ENCODE measurements at regions not wholly inside any gene's neighbourhood (a gene's known extent, or its start where the extent isn't known, plus 50 kb on each side); places are given as distances from the start of the nearest gene placed in this dataset.

DNA sequence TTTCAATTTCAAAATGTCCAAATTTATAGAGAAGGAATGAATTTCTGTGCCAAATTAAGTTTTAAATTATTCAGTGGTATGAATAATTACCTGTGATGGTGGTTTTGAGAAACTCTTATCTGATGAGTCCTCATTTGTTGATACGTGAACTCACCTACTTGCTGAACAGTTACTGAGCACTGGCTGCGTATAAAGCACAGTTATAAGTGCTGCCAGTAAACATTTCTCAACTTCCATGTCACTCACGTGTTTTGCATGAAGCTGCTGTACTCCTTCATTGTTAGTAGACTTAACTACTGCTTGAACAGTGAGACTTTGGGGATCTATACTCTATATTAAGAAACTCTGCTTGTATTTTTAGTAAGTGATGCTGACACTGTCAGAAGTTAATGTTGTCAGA is 269.1 kb upstream of the FZD8 start:
- ChIA-PET SMC1A (ENCODE audit: uncharacterized antibody, unreplicated experiment) (no interaction called here), RAD21 (ENCODE audit: unreplicated experiment) (no interaction called here), CTCF (no interaction called here), POLR2A (no interaction called here)
- no peak overlapping the region for H3K4me2 ChIP-seq (ENCODE audit: control insufficient read depth, insufficient read depth)
- no peaks in the 10 kb centered on the region for H3K27me3 ChIP-seq (replicated peaks in 1 of 2; ENCODE audit: control insufficient read depth in 2 of 2, insufficient read depth in 2 of 2, low read length in 1 of 2)
- no peaks in the 10 kb centered on the region for H3K4me1 ChIP-seq (ENCODE audit: control insufficient read depth, insufficient read depth, low read length)
- no peak overlapping the region for H2AFZ ChIP-seq (ENCODE audit: control insufficient read depth, low read depth, low read length)
- H4K20me1 ChIP-seq (ENCODE audit: control insufficient read depth, insufficient read depth): no peaks in the 10 kb centered on the region
- no peak for DNase-seq (ENCODE audit: low read depth, low spot score)
- 0% methylated on average over 3 of the region's 3 CpGs for WGBS (ENCODE audit: insufficient coverage, insufficient replicate concordance, low lambda C conversion rate, missing lambda C conversion rate)
- no peak for ATAC-seq
- H3K9me3 ChIP-seq (replicated peaks; ENCODE audit: control insufficient read depth, insufficient read depth, low read length): no peaks in the 10 kb centered on the region
- H3K36me3 ChIP-seq (ENCODE audit: control insufficient read depth in 2 of 2, insufficient read depth in 2 of 2, low read length in 1 of 2): no peaks in the 10 kb centered on the region
- H3K9ac ChIP-seq (ENCODE audit: control insufficient read depth, insufficient read depth, low read length): no peak overlapping the region
- intact Hi-C loops (cut with micrococcal nuclease; ENCODE audit: unreplicated experiment): no loop called here
- no peaks in the 10 kb centered on the region for H3K79me2 ChIP-seq (ENCODE audit: control insufficient read depth, insufficient read depth, low read length)
- no TSS peak for BruUV-seq (replicated peaks)
- H3K4me3 ChIP-seq: no peak overlapping the region
- in situ Hi-C loops (cut with MboI): no loop called here
- H3K27ac ChIP-seq (ENCODE audit: control insufficient read depth, insufficient read depth): no peak overlapping the region
- FAIRE-seq: no peak
- TF ChIP-seq, protein P1, sequence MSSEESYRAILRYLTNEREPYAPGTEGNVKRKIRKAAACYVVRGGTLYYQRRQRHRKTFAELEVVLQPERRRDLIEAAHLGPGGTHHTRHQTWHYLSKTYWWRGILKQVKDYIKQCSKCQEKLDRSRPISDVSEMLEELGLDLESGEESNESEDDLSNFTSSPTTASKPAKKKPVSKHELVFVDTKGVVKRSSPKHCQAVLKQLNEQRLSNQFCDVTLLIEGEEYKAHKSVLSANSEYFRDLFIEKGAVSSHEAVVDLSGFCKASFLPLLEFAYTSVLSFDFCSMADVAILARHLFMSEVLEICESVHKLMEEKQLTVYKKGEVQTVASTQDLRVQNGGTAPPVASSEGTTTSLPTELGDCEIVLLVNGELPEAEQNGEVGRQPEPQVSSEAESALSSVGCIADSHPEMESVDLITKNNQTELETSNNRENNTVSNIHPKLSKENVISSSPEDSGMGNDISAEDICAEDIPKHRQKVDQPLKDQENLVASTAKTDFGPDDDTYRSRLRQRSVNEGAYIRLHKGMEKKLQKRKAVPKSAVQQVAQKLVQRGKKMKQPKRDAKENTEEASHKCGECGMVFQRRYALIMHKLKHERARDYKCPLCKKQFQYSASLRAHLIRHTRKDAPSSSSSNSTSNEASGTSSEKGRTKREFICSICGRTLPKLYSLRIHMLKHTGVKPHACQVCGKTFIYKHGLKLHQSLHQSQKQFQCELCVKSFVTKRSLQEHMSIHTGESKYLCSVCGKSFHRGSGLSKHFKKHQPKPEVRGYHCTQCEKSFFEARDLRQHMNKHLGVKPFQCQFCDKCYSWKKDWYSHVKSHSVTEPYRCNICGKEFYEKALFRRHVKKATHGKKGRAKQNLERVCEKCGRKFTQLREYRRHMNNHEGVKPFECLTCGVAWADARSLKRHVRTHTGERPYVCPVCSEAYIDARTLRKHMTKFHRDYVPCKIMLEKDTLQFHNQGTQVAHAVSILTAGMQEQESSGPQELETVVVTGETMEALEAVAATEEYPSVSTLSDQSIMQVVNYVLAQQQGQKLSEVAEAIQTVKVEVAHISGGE (CRISPR knock-in tag; IDR thresholded peaks at IDR 0.05): no peak
- TF ChIP-seq SUZ12 (IDR thresholded peaks at IDR 0.05; ENCODE audit: unreplicated experiment) (no peak), POLR2AphosphoS5 (IDR thresholded peaks at IDR 0.05; ENCODE audit: low read length) (no peak), MEF2B (IDR thresholded peaks at IDR 0.05; ENCODE audit: partially characterized antibody, poor library complexity, severe bottlenecking) (no peak), IRF4 (IDR thresholded peaks at IDR 0.05; ENCODE audit: low read depth, low read length) (no peak), RUNX3 (IDR thresholded peaks at IDR 0.05; ENCODE audit: low read length) (no peak), BCL11A (IDR thresholded peaks at IDR 0.05; ENCODE audit: low read depth, low read length) (no peak), HCFC1 (IDR thresholded peaks at IDR 0.05; ENCODE audit: low read length) (no peak), CREM (IDR thresholded peaks at IDR 0.05; ENCODE audit: low read depth) (no peak), CBX3 (IDR thresholded peaks at IDR 0.05; ENCODE audit: borderline replicate concordance, low read depth) (no peak)
- TF ChIP-seq, protein P2, sequence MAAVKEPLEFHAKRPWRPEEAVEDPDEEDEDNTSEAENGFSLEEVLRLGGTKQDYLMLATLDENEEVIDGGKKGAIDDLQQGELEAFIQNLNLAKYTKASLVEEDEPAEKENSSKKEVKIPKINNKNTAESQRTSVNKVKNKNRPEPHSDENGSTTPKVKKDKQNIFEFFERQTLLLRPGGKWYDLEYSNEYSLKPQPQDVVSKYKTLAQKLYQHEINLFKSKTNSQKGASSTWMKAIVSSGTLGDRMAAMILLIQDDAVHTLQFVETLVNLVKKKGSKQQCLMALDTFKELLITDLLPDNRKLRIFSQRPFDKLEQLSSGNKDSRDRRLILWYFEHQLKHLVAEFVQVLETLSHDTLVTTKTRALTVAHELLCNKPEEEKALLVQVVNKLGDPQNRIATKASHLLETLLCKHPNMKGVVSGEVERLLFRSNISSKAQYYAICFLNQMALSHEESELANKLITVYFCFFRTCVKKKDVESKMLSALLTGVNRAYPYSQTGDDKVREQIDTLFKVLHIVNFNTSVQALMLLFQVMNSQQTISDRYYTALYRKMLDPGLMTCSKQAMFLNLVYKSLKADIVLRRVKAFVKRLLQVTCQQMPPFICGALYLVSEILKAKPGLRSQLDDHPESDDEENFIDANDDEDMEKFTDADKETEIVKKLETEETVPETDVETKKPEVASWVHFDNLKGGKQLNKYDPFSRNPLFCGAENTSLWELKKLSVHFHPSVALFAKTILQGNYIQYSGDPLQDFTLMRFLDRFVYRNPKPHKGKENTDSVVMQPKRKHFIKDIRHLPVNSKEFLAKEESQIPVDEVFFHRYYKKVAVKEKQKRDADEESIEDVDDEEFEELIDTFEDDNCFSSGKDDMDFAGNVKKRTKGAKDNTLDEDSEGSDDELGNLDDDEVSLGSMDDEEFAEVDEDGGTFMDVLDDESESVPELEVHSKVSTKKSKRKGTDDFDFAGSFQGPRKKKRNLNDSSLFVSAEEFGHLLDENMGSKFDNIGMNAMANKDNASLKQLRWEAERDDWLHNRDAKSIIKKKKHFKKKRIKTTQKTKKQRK (IDR thresholded peaks at IDR 0.05; ENCODE audit: low read depth, low read length): no peak
- TF ChIP-seq, protein P3, sequence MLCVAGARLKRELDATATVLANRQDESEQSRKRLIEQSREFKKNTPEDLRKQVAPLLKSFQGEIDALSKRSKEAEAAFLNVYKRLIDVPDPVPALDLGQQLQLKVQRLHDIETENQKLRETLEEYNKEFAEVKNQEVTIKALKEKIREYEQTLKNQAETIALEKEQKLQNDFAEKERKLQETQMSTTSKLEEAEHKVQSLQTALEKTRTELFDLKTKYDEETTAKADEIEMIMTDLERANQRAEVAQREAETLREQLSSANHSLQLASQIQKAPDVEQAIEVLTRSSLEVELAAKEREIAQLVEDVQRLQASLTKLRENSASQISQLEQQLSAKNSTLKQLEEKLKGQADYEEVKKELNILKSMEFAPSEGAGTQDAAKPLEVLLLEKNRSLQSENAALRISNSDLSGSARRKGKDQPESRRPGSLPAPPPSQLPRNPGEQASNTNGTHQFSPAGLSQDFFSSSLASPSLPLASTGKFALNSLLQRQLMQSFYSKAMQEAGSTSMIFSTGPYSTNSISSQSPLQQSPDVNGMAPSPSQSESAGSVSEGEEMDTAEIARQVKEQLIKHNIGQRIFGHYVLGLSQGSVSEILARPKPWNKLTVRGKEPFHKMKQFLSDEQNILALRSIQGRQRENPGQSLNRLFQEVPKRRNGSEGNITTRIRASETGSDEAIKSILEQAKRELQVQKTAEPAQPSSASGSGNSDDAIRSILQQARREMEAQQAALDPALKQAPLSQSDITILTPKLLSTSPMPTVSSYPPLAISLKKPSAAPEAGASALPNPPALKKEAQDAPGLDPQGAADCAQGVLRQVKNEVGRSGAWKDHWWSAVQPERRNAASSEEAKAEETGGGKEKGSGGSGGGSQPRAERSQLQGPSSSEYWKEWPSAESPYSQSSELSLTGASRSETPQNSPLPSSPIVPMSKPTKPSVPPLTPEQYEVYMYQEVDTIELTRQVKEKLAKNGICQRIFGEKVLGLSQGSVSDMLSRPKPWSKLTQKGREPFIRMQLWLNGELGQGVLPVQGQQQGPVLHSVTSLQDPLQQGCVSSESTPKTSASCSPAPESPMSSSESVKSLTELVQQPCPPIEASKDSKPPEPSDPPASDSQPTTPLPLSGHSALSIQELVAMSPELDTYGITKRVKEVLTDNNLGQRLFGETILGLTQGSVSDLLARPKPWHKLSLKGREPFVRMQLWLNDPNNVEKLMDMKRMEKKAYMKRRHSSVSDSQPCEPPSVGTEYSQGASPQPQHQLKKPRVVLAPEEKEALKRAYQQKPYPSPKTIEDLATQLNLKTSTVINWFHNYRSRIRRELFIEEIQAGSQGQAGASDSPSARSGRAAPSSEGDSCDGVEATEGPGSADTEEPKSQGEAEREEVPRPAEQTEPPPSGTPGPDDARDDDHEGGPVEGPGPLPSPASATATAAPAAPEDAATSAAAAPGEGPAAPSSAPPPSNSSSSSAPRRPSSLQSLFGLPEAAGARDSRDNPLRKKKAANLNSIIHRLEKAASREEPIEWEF (IDR thresholded peaks at IDR 0.05; ENCODE audit: insufficient replicate concordance, low read depth, low read length): no peak
- TF ChIP-seq, protein P4, sequence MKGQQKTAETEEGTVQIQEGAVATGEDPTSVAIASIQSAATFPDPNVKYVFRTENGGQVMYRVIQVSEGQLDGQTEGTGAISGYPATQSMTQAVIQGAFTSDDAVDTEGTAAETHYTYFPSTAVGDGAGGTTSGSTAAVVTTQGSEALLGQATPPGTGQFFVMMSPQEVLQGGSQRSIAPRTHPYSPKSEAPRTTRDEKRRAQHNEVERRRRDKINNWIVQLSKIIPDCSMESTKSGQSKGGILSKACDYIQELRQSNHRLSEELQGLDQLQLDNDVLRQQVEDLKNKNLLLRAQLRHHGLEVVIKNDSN (IDR thresholded peaks at IDR 0.05; ENCODE audit: borderline replicate concordance, extremely low read length, insufficient read depth, low read depth, low read length): no peak
